NCI-H1092 treated with DMSO at 0.1 percent for 48 hours (cell line): ENCODE measurements at regions not wholly inside any gene's neighbourhood (a gene's known extent, or its start where the extent isn't known, plus 50 kb on each side); places are given as distances from the start of the nearest gene placed in this dataset.
A peak's percentile ranks its signal among the peaks of the same experiment; 100 is the strongest.

Experiments used
- DNase-seq: peaks from one replicate; lab custom pipeline; 2025; lab: John Stamatoyannopoulos, UW

DNA sequence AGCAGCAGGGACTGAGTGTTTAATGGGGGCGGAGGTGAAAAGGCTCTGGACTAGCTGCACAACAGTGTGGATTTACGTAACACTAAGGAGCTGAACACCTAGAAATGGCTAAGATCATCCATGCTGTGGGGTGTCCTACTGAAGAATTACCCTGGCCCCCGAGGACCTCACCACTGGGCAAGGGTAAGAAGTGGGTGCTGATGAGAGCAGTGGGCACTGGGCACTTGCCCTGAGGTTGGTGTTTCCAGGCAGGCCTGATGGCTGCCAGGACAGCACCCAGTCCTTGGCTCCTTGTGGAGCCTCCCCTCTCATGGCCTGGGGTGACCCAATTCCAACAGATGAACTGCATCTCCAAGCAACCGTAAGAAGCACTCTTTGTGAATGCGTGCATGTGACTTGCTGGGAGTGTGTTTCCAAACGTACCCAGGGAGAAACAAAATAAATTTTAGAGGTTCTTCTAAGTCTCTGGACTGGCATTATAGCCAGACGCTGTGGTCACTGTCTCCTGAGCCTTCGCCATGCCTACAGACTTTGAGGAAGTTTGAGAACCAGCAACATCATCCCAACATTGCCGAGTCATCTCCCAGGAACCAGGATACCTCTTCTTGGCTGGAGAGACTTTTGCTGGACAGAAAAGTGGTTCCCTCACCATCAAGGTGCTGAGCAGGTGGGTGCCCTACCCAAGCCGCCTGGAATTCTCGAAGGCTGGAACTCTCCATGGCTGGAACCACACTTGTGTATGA lies 245.9 kb downstream of the ERMARD start:
- no peak for DNase-seq

DNA sequence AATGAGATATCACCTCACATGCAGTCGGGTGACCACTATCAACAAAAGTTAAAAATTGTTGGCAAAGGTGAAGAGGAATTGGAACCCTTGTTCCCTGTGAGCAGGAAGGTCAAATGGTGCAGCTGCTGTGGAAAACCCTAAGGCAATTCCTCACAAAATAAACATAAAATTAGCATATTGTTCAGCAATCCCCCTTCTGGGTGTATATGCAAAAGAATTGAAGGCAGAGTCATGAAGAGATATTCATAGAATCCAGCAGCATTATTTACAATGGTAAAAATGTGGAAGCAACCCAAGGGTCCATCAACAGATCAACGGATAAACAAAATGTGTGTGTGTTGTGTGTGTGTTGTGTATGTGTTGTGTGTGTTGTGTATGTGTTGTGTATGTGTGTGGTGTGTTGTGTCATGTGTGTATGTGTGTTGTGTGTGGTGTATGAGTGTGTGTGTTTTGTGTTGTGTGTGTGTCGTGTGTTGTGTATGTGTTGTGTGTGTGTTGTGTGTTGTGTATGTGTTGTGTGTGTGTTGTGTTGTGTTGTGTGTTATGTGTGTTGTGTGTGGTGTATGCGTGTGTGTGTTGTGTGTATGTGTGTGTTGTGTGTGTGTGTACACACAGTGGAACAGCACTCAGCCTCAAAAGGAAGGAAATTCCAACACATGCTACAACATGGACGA lies 245.1 kb downstream of the ERMARD start:
- no peak for DNase-seq

DNA sequence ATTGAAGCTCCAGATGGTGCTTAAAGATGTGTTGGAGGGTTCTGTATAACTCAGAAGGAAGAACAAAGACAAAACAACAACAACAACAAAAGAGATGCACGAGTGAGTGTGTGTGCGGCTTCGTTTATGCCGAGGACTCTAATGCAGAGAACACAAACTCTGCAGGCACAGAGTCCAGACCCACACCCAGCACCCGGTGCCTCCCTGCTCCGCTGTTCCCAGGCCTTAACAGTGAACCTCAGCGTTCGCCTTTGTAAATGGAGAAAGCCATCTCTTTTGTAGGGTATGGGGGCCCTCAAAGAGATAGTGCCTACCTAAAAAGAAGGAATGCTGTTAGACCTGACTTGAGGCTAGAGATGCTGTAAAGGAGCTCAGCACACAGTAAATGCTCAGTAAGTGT lies 243.3 kb downstream of the ERMARD start:
- no peak for DNase-seq

DNA sequence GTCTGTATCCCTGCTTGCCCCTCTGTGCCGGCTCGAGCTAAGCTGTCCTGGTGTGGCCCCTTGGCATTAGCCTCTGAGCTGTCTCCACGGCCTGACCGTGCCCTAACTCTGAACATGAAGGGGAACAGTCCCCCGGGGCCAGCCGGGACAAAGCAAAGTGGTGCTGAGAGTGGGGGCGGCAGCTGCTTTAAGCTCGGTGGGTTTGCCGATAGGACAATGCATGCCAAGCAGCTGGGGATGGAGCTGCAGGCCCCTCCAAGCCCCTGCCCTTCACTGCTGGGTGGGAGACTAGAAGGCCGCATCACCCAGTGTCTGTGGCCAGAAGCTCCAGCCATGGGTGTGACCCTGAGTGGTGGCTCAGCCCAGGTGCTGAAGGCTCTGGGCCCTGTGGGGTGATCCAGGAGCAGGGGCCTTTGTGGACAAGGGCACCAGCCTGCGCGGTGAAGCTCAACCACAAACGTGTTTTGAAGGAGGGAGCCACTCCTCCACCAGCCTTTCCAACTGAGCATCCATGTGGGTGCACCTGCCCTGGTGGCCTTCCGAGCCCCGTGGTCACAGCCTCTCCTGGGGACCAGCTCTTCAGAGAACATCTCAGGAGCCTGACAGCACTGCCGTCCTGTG lies 242.5 kb downstream of the ERMARD start:
- no peak for DNase-seq

DNA sequence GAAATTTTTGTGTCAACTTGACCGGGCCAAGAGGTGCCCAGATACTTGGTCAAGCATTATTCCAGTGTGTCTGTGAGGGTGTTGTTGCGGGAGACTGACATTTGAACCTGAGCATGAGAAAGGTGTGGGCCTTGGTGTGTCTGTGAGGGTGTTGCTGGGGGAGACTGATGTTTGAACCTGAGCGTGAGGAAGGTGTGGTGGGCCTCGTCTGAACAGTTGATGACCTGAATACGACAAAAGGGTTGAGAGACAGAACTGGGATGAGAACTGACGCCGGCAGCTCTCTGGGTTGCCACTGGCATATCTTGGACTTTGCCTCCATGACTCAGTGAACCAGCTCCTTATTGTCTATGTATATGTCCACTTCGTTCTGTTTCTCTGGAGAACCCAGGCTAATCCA lies 240.5 kb downstream of the ERMARD start:
- no peak for DNase-seq

DNA sequence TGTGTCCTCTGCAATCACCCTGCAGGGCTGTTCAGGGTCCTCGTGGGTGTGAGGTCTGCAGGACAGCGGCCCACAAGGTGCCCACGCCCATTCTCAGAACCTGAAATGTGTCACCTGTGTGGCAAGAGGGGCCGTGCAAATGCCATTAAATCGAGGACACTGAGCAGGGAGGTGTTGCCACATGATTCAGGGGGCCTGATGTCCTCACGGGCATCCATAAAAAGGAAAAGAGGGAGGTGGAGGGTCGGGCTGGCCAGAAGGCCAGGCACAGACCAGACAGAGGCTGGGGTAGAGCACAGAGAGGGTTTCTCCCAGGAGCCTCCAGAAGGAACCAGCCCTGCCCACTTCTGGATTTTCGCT lies 239.6 kb downstream of the ERMARD start:
- DNase-seq = no peak

DNA sequence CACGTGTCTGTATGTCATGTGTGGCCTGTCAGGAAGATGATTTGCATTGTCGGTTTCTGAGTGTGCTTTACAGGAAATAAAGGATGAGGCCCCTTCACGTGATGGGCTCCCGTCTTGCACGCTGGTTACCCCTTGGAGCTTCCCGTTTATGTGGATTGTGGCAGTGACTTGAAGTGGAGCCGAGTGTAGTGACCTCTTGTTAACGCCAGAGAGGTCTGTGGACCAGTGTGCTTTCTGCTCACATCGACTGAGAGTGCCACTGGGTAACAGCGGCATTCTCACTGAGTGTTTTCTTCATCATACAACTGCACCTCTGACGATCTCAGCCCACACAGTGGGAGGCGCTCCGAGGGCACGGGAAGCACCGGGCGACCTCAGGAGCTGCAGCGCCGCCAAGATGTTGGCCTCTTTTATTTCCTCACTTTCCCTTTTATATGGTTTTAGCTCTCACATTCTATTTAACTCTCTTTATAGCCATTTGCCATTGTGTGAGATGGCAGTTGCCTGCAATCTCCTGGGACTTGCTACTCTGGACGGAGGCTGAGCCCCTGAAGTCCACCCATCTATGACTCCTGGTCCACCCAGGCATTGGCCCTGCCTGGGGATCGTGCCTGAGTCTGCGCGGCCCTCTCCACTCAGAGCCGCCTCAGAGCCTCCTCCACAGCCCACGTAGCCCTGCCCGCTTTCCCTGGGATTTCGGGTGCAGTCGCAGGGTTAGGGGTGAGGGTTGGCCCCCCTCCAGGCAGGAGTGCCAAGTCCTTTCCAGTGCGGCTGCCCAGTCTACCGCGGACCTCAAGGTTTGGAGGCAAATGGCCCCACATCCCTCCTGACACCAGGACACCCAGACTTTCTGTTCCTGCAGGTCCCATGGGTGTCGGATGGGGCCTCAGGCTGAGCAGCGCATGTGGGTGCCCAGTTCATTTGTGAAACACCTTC lies 238.9 kb downstream of the ERMARD start:
- DNase-seq = no peak

DNA sequence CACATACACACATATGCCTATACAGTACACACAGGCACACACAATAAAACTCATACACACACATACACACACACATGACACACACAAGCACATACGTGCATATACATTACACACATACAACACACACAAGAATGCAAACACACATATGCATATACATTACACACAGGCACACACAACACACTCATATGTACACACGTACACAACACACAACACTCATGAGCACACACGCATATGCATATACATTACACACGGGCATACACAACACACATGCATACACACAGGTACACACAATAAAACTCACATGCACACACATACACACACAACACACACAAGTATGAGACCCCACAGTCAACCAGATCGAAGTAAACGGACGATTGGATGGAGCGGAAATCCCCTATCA lies 238.2 kb downstream of the ERMARD start:
- DNase-seq = no peak

DNA sequence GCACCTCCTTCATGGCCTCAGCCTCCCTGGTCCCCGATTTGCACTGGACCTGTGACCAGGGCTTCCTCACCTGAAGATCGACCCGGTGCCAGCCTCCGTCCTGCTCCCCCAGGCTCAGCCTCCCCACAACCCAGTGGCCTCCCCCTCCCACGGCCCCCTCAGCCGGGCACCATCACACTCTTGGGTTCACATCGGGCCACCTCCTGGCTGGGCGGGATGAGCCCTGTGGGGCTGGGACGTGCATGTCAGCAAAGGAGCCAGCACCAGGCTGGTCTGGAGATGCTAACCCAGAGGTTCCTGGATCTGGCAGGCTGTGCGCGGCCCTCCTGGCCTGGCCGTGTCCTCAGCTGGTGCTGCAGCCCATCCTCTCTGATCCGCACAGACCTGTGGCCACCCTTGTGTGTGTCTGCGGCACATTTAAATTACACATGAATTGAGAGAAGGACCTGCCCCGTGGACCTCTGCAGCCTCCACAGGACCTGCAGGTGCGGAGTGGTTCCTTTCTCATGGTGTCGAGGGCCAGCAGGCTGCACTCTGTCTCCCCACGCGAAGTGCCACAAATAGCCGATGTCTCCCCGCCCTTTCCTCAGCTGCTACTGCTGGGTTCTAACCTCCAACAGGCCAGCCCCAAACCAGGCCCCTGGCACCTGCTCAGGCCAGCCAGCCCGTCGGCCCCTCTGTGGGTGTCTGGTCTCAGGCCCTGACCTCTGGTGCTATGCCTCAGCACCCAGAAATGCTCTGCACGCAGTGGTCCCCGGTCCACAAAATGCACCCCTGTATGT lies 237.5 kb downstream of the ERMARD start:
- DNase-seq = no peak

DNA sequence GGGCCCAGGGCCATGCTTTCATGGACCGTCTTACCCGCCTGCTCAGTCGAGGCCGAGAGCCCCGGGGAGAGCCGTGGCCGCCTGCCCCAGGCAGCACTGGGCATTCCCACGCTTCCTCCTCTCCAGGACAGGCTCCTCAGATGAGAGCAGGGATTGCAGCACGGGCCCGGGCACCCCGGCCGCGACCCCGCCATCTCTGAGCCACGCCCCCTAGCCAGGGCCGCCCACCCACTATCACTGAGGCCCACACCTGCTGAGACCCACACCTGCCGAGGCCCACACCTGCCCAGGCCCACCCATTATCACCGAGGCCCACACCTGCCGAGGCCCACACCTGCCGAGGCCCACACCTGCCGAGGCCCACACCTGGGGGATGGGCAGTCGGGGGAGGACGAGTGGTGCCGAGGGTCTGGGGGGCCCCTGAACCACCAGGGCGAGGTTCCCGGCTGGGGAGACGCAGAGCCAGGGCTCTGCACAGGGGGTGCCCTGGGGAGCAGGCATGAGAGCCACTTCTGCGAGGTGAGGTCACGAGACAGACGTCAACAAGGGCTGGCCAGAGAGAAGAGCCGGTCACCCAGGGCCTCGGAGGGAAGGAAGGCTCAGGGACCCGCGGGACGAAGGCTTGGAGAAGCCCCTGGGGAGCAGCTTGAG lies 235.6 kb downstream of the ERMARD start:
- DNase-seq = no peak

DNA sequence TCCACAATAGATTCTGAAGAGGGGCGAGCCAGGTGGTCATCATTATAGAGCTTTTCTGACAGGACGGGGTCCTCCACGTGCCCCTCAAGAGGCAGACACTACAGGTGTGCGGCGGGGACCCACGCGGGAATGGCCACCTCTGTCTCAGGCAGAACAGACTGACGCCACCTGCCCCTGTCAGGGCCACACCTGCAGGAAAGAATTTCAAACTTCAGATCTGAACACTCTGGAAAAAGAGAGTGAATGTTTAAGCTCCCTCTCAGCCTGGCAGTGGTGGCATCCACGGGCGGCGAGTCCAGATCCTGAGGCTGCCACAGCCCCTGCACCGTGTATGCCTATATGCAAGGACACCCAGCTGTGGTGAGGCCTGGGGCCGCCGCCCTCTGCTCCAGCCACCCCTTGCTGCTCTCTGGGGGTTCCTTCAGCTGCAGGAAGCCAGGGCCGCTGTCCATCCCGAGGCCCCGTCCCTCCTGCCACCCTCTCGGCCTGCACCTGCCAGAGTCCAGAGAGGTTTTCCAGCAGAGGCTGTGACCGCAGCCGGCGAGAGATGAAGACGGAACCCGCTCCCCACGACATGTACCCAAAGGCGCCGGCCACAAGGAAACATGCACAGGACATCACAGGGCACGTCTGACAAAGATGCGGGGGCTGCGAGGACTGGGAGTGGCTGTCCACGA lies 234.9 kb downstream of the ERMARD start:
- DNase-seq = no peak

DNA sequence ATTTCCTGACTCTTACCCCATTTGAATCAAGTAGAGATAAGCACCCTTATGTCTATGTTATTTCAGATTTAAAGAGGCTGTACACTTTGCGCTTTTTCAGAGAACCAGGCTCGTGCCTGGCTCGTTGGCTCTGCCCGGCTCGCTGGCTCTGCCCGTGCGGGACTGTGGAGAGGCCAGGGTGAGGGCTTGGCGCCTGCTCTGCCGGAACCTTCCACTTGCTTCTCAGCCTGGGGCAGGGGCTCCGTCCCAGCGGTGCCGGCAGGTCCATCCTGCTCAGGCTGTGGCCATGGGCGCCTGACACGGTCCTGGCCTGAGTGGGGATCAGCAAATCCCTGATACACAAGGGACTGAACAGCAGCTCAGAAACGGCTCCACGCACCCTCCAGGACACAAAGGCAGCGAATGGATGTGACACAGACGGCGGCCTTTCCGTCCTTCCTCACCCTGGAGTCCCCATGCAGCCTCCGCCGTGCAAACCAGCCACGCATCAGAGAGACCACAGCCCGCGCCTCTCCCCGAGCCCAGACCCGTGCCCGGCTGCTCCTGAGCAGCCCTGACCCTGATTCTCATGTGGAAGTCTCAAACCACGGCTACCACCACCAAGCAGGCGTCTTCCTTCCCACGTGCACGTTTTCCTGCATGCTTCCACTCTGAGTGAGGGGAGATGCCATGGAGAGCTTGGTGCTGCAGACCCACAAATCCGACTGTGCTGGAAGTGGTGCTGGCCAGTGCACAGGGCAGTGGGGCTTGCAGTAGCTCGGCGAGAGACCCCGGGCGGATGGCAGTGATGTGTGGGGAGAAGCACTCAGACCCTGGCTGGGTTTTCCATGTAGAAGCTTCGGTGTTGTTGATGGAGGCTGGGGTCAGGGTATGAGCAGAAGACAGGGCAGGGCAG lies 233.9 kb downstream of the ERMARD start:
- DNase-seq = no peak

DNA sequence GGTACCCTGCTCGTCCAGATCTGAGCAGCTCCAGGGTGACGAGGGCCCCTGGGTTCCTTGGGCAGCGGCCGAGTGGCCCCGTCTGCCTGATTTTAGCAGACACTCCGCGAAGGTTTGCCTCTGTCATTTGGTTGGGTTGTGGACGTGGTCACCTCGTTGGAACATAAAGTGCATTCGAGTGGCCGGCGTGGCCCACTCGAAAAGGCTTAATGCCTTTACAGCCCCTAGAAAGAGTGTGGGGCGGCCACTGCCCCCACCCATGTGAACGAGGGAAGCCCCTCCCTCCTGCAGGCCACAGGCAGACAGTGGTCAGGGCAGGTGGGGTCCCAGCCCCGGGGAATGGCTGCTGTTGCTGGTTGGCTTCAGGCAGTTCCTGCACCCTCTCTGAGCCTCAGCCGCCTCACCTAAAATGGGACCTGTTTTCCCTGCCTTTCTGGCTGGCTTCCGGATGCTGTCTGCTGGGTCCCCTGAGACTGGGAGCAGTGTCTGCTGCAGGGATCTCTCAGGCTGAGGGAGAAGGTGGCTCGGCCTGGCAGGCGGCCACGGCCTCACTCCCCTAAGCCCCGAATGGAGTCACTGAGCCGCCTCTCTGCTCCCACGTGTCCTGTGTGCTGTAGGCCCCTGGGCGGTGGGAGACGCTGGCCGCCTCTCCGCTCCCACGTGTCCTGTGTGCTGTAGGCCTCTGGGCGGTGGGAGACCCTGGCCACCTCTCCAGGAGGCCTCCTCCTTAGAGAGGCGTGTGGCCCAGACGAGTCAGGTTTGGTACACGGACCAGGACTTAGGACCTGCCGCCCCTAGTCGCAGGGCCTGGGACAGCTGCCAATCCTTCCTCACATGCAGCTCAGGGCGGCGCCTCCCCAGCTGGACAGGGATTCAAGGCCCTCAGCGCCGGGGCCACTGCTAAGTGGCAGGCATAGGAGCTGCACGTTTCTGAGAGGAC lies 233.0 kb downstream of the ERMARD start:
- peak; percentile 91 for DNase-seq

DNA sequence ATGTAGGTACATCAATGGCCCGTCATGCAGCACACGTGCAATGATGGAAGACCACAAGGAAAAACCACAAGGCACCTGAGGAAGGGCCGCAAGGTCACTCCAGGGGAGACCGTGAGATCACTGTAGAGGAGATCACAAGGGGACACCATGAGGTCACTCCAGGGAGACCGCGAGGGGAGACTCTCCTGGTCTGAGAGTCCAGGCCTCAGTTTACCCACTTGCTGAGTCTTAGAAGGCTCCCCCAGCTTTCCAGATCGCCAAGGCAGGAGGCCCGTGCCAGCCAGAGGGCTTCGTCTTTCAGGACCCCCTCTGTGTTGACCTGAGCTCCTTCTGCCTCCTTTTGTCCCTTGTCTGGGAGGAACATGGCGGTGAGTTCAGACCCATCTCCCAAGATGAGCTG lies 232.2 kb downstream of the ERMARD start:
- no peak for DNase-seq

DNA sequence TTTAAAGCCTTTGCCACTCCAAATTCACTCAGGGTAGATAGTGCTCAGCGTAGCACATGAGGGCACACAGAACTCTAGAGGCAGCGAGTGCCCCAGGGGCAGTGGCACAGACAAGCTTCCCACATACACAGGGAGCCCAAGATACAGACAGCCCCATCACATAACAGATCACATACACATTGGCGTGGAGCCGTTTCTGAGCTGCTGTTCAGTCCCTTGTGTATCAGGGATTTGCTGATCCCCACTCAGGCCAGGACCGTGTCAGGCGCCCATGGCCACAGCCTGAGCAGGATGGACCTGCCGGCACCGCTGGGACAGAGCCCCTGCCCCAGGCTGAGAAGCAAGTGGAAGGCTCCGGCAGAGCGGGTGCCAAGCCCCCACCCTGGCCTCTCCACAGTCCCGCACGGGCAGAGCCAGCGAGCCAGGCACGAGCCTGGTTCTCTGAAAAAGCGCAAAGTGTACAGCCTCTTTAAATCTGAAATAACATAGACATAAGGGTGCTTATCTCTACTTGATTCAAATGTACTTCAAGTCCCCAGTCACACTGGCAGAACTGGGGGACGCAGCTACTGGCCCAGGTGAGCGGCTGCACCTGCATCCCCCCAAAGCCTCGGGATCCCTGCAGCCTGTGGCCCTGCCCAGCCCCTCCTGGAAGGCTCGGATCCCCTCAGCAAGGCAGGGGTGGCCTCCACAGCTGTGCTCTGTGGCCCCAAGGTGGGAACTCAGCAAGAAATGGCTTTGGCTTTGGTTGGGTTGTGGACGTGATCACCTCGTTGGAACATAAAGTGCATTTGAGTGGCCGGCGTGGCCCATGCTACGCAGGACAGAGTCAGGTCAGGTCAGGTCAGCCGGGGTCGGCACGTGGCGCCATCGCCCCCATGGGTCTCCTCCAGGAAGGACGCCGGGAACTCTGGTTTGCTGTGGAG lies 231.3 kb downstream of the ERMARD start:
- no peak for DNase-seq

DNA sequence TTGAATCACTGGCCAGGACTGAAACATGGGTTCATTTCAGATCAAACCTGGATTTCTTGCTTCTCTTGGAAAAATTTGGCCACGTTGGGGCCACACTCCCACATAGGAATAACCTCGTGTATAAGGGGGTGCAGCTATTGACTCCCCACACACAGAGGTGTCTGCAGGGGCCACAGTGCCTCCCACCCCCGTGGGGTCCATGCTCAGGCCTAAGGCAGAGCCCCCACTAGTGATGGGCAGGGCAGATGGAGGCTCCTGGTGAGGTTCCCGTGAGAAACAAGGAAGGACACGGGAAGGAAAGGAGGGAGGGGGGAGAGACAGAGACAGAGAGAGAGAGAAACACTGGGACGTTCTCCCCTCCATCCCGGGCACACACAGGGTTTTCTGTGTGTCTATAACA lies 230.5 kb downstream of the ERMARD start:
- no peak for DNase-seq

DNA sequence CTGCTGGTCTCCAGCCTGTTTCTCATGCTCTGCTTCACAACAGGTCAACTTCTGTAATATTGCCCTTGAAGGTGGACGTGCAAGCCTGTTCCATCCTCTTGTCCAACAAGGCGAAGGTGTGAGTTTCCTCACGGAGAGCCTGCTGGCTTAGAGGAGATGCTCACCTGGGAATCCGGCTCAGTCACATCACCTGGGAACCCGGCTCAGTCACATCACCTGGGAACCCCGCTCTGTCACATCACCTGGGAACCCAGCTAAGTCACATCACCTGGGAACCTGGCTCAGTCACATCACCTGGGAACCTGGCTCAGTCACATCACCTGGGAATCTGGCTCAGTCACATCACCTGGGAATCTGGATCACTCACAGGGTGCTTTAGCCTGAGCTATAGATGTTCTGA lies 230.1 kb downstream of the ERMARD start:
- DNase-seq = no peak
